ENCODE measurements at regions not wholly inside any gene's neighbourhood (a gene's known extent, or its start where the extent isn't known, plus 50 kb on each side); places are given as distances from the start of the nearest gene placed in this dataset.

DNA sequence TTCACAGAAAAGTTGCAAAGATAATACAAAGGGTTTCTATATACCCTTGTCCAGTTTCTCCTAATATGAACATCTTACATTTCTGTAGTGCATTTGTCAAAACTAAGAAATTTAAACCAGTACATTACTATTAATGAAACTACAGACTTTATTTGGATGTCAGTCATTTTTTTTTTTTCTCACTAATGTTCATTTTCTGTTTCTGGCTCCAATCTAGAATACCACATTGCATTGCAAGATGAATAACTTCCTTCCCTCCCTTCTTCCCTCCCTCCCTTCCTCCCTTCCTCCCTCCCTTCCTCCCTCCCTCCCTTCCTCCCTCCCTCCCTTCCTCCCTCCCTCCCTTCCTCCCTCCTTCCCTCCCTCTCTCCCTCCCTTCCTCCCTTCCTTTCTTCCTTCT is 509.2 kb upstream of the MCTP2 start:
- no peak for DNase-seq
- Histone ChIP-seq H3K4me2 (no peak overlapping the region), H3K4me1 (ENCODE audit: control insufficient read depth in 1 of 2, insufficient read depth in 2 of 2, low read depth in 1 of 2, low read length in 1 of 2) (no peaks in the 10 kb centered on the region; a peak in 1 of 4 replicates), H3K9ac (no peak overlapping the region), H3K36me3 (replicated peaks in 1 of 2; ENCODE audit: control insufficient read depth in 1 of 2, insufficient read depth in 2 of 2, low read length in 1 of 2) (no peaks in the 10 kb centered on the region), H3K79me2 (ENCODE audit: insufficient read depth) (no peaks in the 10 kb centered on the region), H3K9me2 (no peaks in the 10 kb centered on the region), H4K20me1 (ENCODE audit: insufficient read depth) (no peaks in the 10 kb centered on the region), H3K4me3 (ENCODE audit: low read depth in 2 of 2, low read length in 1 of 2) (no peak overlapping the region), H3K27me3 (ENCODE audit: insufficient read depth) (no peaks in the 10 kb centered on the region), H3F3A (replicated peaks; ENCODE audit: insufficient read depth) (no peaks in the 10 kb centered on the region), H3K9me3 (no peaks in the 10 kb centered on the region), H3K27ac (ENCODE audit: low read depth in 2 of 2, low read length in 1 of 2) (no peak overlapping the region), H2AFZ (ENCODE audit: low read depth) (no peak overlapping the region)
- CTCF ChIA-PET: no interaction called here
- TF ChIP-seq, protein P1, sequence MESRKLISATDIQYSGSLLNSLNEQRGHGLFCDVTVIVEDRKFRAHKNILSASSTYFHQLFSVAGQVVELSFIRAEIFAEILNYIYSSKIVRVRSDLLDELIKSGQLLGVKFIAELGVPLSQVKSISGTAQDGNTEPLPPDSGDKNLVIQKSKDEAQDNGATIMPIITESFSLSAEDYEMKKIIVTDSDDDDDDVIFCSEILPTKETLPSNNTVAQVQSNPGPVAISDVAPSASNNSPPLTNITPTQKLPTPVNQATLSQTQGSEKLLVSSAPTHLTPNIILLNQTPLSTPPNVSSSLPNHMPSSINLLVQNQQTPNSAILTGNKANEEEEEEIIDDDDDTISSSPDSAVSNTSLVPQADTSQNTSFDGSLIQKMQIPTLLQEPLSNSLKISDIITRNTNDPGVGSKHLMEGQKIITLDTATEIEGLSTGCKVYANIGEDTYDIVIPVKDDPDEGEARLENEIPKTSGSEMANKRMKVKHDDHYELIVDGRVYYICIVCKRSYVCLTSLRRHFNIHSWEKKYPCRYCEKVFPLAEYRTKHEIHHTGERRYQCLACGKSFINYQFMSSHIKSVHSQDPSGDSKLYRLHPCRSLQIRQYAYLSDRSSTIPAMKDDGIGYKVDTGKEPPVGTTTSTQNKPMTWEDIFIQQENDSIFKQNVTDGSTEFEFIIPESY (IDR thresholded peaks at IDR 0.05; ENCODE audit: borderline replicate concordance, low read depth): no peak
- TF ChIP-seq RCOR1 (IDR thresholded peaks at IDR 0.05; ENCODE audit: low read length) (no peak), NFIC (IDR thresholded peaks at IDR 0.05; ENCODE audit: borderline replicate concordance) (no peak), RFX5 (IDR thresholded peaks at IDR 0.05; ENCODE audit: low read length) (no peak), EZH2phosphoT487 (IDR thresholded peaks at IDR 0.05; ENCODE audit: borderline replicate concordance, low read depth) (no peak), YY1 (IDR thresholded peaks at IDR 0.05; ENCODE audit: low read depth) (no peak), NRF1 (IDR thresholded peaks at IDR 0.05; ENCODE audit: low read depth, low read length) (no peak), FOXM1 (IDR thresholded peaks at IDR 0.05; ENCODE audit: low read depth) (no peak), FOXJ3 (CRISPR knock-in tag; IDR thresholded peaks at IDR 0.05) (no peak), MXI1 (IDR thresholded peaks at IDR 0.05; ENCODE audit: low read depth, low read length) (no peak), TEAD4 (IDR thresholded peaks at IDR 0.05; ENCODE audit: borderline replicate concordance, insufficient read depth) (no peak), GABPA (IDR thresholded peaks at IDR 0.05; ENCODE audit: low read depth) (no peak), SIN3A (IDR thresholded peaks at IDR 0.05; ENCODE audit: borderline replicate concordance, low read depth, low read length) (no peak), TAF1 (IDR thresholded peaks at IDR 0.05; ENCODE audit: borderline replicate concordance, low read depth, low read length) (no peak)
- TF ChIP-seq, protein P2, sequence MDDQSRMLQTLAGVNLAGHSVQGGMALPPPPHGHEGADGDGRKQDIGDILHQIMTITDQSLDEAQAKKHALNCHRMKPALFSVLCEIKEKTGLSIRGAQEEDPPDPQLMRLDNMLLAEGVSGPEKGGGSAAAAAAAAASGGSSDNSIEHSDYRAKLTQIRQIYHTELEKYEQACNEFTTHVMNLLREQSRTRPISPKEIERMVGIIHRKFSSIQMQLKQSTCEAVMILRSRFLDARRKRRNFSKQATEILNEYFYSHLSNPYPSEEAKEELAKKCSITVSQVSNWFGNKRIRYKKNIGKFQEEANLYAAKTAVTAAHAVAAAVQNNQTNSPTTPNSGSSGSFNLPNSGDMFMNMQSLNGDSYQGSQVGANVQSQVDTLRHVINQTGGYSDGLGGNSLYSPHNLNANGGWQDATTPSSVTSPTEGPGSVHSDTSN (IDR thresholded peaks at IDR 0.05): no peak
- TF ChIP-seq, protein P3, sequence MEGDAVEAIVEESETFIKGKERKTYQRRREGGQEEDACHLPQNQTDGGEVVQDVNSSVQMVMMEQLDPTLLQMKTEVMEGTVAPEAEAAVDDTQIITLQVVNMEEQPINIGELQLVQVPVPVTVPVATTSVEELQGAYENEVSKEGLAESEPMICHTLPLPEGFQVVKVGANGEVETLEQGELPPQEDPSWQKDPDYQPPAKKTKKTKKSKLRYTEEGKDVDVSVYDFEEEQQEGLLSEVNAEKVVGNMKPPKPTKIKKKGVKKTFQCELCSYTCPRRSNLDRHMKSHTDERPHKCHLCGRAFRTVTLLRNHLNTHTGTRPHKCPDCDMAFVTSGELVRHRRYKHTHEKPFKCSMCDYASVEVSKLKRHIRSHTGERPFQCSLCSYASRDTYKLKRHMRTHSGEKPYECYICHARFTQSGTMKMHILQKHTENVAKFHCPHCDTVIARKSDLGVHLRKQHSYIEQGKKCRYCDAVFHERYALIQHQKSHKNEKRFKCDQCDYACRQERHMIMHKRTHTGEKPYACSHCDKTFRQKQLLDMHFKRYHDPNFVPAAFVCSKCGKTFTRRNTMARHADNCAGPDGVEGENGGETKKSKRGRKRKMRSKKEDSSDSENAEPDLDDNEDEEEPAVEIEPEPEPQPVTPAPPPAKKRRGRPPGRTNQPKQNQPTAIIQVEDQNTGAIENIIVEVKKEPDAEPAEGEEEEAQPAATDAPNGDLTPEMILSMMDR (IDR thresholded peaks at IDR 0.05): no peak
- TF ChIP-seq, protein P4, sequence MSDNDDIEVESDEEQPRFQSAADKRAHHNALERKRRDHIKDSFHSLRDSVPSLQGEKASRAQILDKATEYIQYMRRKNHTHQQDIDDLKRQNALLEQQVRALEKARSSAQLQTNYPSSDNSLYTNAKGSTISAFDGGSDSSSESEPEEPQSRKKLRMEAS (IDR thresholded peaks at IDR 0.05; ENCODE audit: low read depth): no peak
- TF ChIP-seq, protein P5, sequence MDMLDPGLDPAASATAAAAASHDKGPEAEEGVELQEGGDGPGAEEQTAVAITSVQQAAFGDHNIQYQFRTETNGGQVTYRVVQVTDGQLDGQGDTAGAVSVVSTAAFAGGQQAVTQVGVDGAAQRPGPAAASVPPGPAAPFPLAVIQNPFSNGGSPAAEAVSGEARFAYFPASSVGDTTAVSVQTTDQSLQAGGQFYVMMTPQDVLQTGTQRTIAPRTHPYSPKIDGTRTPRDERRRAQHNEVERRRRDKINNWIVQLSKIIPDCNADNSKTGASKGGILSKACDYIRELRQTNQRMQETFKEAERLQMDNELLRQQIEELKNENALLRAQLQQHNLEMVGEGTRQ (IDR thresholded peaks at IDR 0.05; ENCODE audit: borderline replicate concordance, low read depth, low read length): no peak
- TF ChIP-seq, protein P6, sequence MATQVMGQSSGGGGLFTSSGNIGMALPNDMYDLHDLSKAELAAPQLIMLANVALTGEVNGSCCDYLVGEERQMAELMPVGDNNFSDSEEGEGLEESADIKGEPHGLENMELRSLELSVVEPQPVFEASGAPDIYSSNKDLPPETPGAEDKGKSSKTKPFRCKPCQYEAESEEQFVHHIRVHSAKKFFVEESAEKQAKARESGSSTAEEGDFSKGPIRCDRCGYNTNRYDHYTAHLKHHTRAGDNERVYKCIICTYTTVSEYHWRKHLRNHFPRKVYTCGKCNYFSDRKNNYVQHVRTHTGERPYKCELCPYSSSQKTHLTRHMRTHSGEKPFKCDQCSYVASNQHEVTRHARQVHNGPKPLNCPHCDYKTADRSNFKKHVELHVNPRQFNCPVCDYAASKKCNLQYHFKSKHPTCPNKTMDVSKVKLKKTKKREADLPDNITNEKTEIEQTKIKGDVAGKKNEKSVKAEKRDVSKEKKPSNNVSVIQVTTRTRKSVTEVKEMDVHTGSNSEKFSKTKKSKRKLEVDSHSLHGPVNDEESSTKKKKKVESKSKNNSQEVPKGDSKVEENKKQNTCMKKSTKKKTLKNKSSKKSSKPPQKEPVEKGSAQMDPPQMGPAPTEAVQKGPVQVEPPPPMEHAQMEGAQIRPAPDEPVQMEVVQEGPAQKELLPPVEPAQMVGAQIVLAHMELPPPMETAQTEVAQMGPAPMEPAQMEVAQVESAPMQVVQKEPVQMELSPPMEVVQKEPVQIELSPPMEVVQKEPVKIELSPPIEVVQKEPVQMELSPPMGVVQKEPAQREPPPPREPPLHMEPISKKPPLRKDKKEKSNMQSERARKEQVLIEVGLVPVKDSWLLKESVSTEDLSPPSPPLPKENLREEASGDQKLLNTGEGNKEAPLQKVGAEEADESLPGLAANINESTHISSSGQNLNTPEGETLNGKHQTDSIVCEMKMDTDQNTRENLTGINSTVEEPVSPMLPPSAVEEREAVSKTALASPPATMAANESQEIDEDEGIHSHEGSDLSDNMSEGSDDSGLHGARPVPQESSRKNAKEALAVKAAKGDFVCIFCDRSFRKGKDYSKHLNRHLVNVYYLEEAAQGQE (IDR thresholded peaks at IDR 0.05; ENCODE audit: low read depth, low read length): no peak
- TF ChIP-seq, protein P7, sequence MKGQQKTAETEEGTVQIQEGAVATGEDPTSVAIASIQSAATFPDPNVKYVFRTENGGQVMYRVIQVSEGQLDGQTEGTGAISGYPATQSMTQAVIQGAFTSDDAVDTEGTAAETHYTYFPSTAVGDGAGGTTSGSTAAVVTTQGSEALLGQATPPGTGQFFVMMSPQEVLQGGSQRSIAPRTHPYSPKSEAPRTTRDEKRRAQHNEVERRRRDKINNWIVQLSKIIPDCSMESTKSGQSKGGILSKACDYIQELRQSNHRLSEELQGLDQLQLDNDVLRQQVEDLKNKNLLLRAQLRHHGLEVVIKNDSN (IDR thresholded peaks at IDR 0.05; ENCODE audit: borderline replicate concordance, low read depth): no peak
- POLR2A ChIA-PET: no interaction called here

Measured in SK-N-SH (cell line).